ENCODE measurements at regions not wholly inside any gene's neighbourhood (a gene's known extent, or its start where the extent isn't known, plus 50 kb on each side); places are given as distances from the start of the nearest gene placed in this dataset.

- no peak for DNase-seq (ENCODE audit: low spot score)
Observed at GRCh38 chr3:34008836-34009809, 210.7 kb downstream of the PDCD6IP start.

GRCh38 chr3:34011171-34012101, 213.0 kb downstream of the PDCD6IP start:
- no peak for DNase-seq (ENCODE audit: low spot score)

- DNase-seq (ENCODE audit: low spot score) = no peak
Observed at GRCh38 chr3:34012102-34012461, 213.7 kb downstream of the PDCD6IP start.

GRCh38 chr3:34013818-34014570, 215.6 kb downstream of the PDCD6IP start:
- no peak for DNase-seq (ENCODE audit: low spot score)

- no peak for DNase-seq (ENCODE audit: low spot score)
Observed at GRCh38 chr3:34015204-34016142, 217.0 kb downstream of the PDCD6IP start.

- DNase-seq (ENCODE audit: low spot score) = no peak
Observed at GRCh38 chr3:34016925-34017587, 218.6 kb downstream of the PDCD6IP start.

GRCh38 chr3:34017757-34018156, 219.3 kb downstream of the PDCD6IP start:
- DNase-seq (ENCODE audit: low spot score) = no peak

- no peak for DNase-seq (ENCODE audit: low spot score)
Observed at GRCh38 chr3:34019158-34019557, 220.7 kb downstream of the PDCD6IP start.

- DNase-seq (ENCODE audit: low spot score) = no peak
Observed at GRCh38 chr3:34020170-34020569, 221.7 kb downstream of the PDCD6IP start.

GRCh38 chr3:34020726-34021680, 222.6 kb downstream of the PDCD6IP start:
- no peak for DNase-seq (ENCODE audit: low spot score)

- DNase-seq (ENCODE audit: low spot score) = no peak
Observed at GRCh38 chr3:34022147-34022546, 223.7 kb downstream of the PDCD6IP start.

GRCh38 chr3:34024447-34025240, 226.2 kb downstream of the PDCD6IP start:
- no peak for DNase-seq (ENCODE audit: low spot score)

GRCh38 chr3:34033839-34034238, 235.4 kb downstream of the PDCD6IP start:
- DNase-seq (ENCODE audit: low spot score) = no peak

- DNase-seq (ENCODE audit: low spot score) = no peak
Observed at GRCh38 chr3:34034840-34035239, 236.4 kb downstream of the PDCD6IP start.

GRCh38 chr3:34035775-34036174, 237.3 kb downstream of the PDCD6IP start:
- DNase-seq (ENCODE audit: low spot score) = no peak

- DNase-seq (ENCODE audit: low spot score) = no peak
Observed at GRCh38 chr3:34037260-34037659, 238.8 kb downstream of the PDCD6IP start.

- DNase-seq (ENCODE audit: low spot score) = no peak
Observed at GRCh38 chr3:34038131-34038530, 239.7 kb downstream of the PDCD6IP start.

- DNase-seq (ENCODE audit: low spot score) = no peak
Observed at GRCh38 chr3:34046154-34046553, 247.7 kb downstream of the PDCD6IP start.

Data from mesenteric fat pad (tissue), 1 donor.